22Rv1 (cell line): ENCODE measurements at regions not wholly inside any gene's neighbourhood (a gene's known extent, or its start where the extent isn't known, plus 50 kb on each side); places are given as distances from the start of the nearest gene placed in this dataset.

Experiments used
- ZFX ChIP-seq: fragments of 450-650 bp; IDR thresholded peaks from 2 replicates; pipeline ENCODE4 v1.6.1; 2017; ENCODE audit warnings: antibody characterized with exemption, borderline replicate concordance
- TF ChIP-seq, protein P1 (sequence below): fragments of 450-650 bp; IDR thresholded peaks from 2 replicates; pipeline ENCODE4 v1.5.1; 2017; ENCODE audit warnings: mild to moderate bottlenecking

- TF ChIP-seq, protein P1, sequence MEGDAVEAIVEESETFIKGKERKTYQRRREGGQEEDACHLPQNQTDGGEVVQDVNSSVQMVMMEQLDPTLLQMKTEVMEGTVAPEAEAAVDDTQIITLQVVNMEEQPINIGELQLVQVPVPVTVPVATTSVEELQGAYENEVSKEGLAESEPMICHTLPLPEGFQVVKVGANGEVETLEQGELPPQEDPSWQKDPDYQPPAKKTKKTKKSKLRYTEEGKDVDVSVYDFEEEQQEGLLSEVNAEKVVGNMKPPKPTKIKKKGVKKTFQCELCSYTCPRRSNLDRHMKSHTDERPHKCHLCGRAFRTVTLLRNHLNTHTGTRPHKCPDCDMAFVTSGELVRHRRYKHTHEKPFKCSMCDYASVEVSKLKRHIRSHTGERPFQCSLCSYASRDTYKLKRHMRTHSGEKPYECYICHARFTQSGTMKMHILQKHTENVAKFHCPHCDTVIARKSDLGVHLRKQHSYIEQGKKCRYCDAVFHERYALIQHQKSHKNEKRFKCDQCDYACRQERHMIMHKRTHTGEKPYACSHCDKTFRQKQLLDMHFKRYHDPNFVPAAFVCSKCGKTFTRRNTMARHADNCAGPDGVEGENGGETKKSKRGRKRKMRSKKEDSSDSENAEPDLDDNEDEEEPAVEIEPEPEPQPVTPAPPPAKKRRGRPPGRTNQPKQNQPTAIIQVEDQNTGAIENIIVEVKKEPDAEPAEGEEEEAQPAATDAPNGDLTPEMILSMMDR = no peak
- TF ChIP-seq ZFX = no peak
These were observed 97.4 kb downstream of the RHOB start for GRCh38 chr2:20544153-20544747.
